Adrenal gland (tissue), 5 donors: ENCODE measurements at regions not wholly inside any gene's neighbourhood (a gene's known extent, or its start where the extent isn't known, plus 50 kb on each side); places are given as distances from the start of the nearest gene placed in this dataset.

Source experiments
- POLR2A ChIP-seq, 2 donors: fragments of 450-650 bp; IDR thresholded peaks; one replicate each; pipeline ENCODE4 v1.6.1; 2017; ENCODE audit warnings: antibody characterized with exemption in 2 of 2, mild to moderate bottlenecking in 2 of 2, moderate library complexity in 1 of 2
- TF ChIP-seq, protein P1 (sequence below), 6 experiments: fragments of 450-650 bp in 4 of 6; fragments of 200-600 bp in 2 of 6; sonication (generic) in 1 of 6; IDR thresholded peaks; 1 replicate in 5 of 6; 2 replicates in 1 of 6; pipeline versions ENCODE4 v1.5.1 to v1.8.0; 2016 to 2021; ENCODE audit warnings: antibody characterized with exemption in 6 of 6, mild to moderate bottlenecking in 2 of 6, moderate library complexity in 1 of 6
- donor health status: DM: no; HTN: no; CAD: no.

- TF ChIP-seq, protein P1, sequence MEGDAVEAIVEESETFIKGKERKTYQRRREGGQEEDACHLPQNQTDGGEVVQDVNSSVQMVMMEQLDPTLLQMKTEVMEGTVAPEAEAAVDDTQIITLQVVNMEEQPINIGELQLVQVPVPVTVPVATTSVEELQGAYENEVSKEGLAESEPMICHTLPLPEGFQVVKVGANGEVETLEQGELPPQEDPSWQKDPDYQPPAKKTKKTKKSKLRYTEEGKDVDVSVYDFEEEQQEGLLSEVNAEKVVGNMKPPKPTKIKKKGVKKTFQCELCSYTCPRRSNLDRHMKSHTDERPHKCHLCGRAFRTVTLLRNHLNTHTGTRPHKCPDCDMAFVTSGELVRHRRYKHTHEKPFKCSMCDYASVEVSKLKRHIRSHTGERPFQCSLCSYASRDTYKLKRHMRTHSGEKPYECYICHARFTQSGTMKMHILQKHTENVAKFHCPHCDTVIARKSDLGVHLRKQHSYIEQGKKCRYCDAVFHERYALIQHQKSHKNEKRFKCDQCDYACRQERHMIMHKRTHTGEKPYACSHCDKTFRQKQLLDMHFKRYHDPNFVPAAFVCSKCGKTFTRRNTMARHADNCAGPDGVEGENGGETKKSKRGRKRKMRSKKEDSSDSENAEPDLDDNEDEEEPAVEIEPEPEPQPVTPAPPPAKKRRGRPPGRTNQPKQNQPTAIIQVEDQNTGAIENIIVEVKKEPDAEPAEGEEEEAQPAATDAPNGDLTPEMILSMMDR (IDR thresholded peaks at IDR 0.05), result no peak
- no peak for TF ChIP-seq POLR2A (IDR thresholded peaks at IDR 0.05)
Observed at GRCh38 chr4:160848901-160849760, 1314.7 kb downstream of the FSTL5 start.
